ENCODE measurements at regions not wholly inside any gene's neighbourhood (a gene's known extent, or its start where the extent isn't known, plus 50 kb on each side); places are given as distances from the start of the nearest gene placed in this dataset.

GRCh38 chrX:147693511-147693910 is 218.2 kb upstream of the FMR1 start:
- Mint-ChIP-seq H3K4me3 (no peak overlapping the region), H3K4me1 (no peaks in the 10 kb centered on the region), H3K27me3 (ENCODE audit: low read depth) (no peaks in the 10 kb centered on the region), H3K9me3 (peaks cover 21% of the 10 kb centered on the region), H3K36me3 (ENCODE audit: low read depth) (no peaks in the 10 kb centered on the region), H3K27ac (no peak overlapping the region)
- TF ChIP-seq, protein P1, sequence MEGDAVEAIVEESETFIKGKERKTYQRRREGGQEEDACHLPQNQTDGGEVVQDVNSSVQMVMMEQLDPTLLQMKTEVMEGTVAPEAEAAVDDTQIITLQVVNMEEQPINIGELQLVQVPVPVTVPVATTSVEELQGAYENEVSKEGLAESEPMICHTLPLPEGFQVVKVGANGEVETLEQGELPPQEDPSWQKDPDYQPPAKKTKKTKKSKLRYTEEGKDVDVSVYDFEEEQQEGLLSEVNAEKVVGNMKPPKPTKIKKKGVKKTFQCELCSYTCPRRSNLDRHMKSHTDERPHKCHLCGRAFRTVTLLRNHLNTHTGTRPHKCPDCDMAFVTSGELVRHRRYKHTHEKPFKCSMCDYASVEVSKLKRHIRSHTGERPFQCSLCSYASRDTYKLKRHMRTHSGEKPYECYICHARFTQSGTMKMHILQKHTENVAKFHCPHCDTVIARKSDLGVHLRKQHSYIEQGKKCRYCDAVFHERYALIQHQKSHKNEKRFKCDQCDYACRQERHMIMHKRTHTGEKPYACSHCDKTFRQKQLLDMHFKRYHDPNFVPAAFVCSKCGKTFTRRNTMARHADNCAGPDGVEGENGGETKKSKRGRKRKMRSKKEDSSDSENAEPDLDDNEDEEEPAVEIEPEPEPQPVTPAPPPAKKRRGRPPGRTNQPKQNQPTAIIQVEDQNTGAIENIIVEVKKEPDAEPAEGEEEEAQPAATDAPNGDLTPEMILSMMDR (IDR thresholded peaks at IDR 0.05; ENCODE audit: unreplicated experiment in 3 of 3): no peak

- Mint-ChIP-seq H3K36me3 (ENCODE audit: low read depth) (no peaks in the 10 kb centered on the region), H3K9me3 (peaks cover 23% of the 10 kb centered on the region), H3K4me3 (no peak overlapping the region), H3K27ac (no peak overlapping the region), H3K4me1 (no peaks in the 10 kb centered on the region), H3K27me3 (ENCODE audit: low read depth) (no peaks in the 10 kb centered on the region)
- TF ChIP-seq, protein P1 (IDR thresholded peaks at IDR 0.05; ENCODE audit: unreplicated experiment in 3 of 3): no peak
These were observed 212.7 kb upstream of the FMR1 start for GRCh38 chrX:147699061-147699460.

GRCh38 chrX:147710301-147710700 is 201.4 kb upstream of the FMR1 start:
- Mint-ChIP-seq H3K27ac (no peak overlapping the region), H3K4me1 (no peaks in the 10 kb centered on the region), H3K4me3 (no peak overlapping the region), H3K27me3 (ENCODE audit: low read depth) (no peaks in the 10 kb centered on the region), H3K9me3 (no peaks in the 10 kb centered on the region), H3K36me3 (ENCODE audit: low read depth) (no peaks in the 10 kb centered on the region)
- TF ChIP-seq, protein P1 (IDR thresholded peaks at IDR 0.05; ENCODE audit: unreplicated experiment in 3 of 3): no peak

GRCh38 chrX:147733369-147733768 is 178.3 kb upstream of the FMR1 start:
- TF ChIP-seq, protein P1 (IDR thresholded peaks at IDR 0.05; ENCODE audit: unreplicated experiment in 3 of 3): no peak
- Mint-ChIP-seq H3K27ac (no peak overlapping the region), H3K4me1 (no peaks in the 10 kb centered on the region), H3K27me3 (ENCODE audit: low read depth) (no peaks in the 10 kb centered on the region), H3K36me3 (ENCODE audit: low read depth) (no peaks in the 10 kb centered on the region), H3K4me3 (no peak overlapping the region), H3K9me3 (peaks cover 7% of the 10 kb centered on the region)

DNA sequence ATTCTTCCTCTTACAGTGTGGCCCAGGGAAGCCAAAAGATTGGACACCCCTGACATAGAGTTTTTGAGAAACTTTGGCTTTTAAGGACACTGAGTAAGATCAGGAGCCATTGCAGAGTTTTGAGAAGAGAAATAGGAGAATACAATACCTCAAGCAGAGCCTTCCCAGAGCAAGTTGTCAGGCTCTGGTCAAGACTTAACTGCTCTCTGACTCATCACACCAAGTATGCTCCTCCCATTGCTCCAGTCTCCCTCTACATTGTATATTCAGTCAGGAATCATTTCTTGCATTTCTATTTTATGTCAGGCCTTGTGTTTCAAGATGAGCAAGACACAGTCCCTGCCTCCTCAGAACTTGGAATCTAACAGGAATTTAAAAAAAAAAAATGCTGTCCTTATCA is 176.4 kb upstream of the FMR1 start:
- H3K4me1 Mint-ChIP-seq: no peaks in the 10 kb centered on the region
- no peak overlapping the region for H3K4me3 Mint-ChIP-seq
- peaks cover 8% of the 10 kb centered on the region for H3K9me3 Mint-ChIP-seq
- no peaks in the 10 kb centered on the region for H3K27me3 Mint-ChIP-seq (ENCODE audit: low read depth)
- TF ChIP-seq, protein P1 (IDR thresholded peaks at IDR 0.05; ENCODE audit: unreplicated experiment in 3 of 3): no peak
- no peak overlapping the region for H3K27ac Mint-ChIP-seq
- H3K36me3 Mint-ChIP-seq (ENCODE audit: low read depth): no peaks in the 10 kb centered on the region

DNA sequence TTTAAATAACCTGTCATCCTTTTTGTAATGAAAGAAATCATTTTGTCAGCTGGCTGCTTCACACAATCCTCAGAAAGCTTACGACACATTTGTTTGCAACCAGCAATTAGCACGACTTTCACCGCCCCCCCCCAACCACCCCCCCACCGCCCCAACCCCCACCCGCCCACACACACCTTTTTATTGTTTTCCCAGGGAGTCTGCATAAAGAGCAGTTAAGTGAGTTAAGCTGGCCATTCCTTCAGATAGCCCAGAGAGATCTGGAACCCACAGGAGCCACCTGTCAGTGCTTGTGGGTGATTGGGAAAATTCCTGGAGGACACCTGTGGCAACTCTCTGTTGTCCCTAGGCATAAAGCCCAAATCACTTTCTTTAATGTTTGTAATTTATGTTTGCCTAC is 175.7 kb upstream of the FMR1 start:
- H3K4me3 Mint-ChIP-seq: no peak overlapping the region
- TF ChIP-seq, protein P1 (IDR thresholded peaks at IDR 0.05; ENCODE audit: unreplicated experiment in 3 of 3): no peak
- no peak overlapping the region for H3K27ac Mint-ChIP-seq
- H3K36me3 Mint-ChIP-seq (ENCODE audit: low read depth): no peaks in the 10 kb centered on the region
- H3K27me3 Mint-ChIP-seq (ENCODE audit: low read depth): no peaks in the 10 kb centered on the region
- H3K9me3 Mint-ChIP-seq: peaks cover 8% of the 10 kb centered on the region
- H3K4me1 Mint-ChIP-seq: no peaks in the 10 kb centered on the region
